ENCODE measurements at regions not wholly inside any gene's neighbourhood (a gene's known extent, or its start where the extent isn't known, plus 50 kb on each side); places are given as distances from the start of the nearest gene placed in this dataset.

GRCh38 chr4:35166466-35166865 lies 1077.8 kb downstream of the ARAP2 start:
- no peak for TF ChIP-seq CTCF (IDR thresholded peaks at IDR 0.05; ENCODE audit: low read depth, low read length)
- DNase-seq (ENCODE audit: extremely low read depth, low read depth), result no peak

GRCh38 chr4:35167385-35167784 lies 1076.9 kb downstream of the ARAP2 start:
- no peak for DNase-seq (ENCODE audit: extremely low read depth, low read depth)
- TF ChIP-seq CTCF (IDR thresholded peaks at IDR 0.05; ENCODE audit: low read depth, low read length), result no peak

GRCh38 chr4:35175487-35175886 lies 1068.8 kb downstream of the ARAP2 start:
- no peak for TF ChIP-seq CTCF (IDR thresholded peaks at IDR 0.05; ENCODE audit: low read depth, low read length)
- DNase-seq (ENCODE audit: extremely low read depth, low read depth), result no peak

GRCh38 chr4:35175894-35176293 lies 1068.4 kb downstream of the ARAP2 start:
- TF ChIP-seq CTCF (IDR thresholded peaks at IDR 0.05; ENCODE audit: low read depth, low read length), result no peak
- no peak for DNase-seq (ENCODE audit: extremely low read depth, low read depth)

- no peak for DNase-seq (ENCODE audit: extremely low read depth, low read depth)
- TF ChIP-seq CTCF (IDR thresholded peaks at IDR 0.05; ENCODE audit: low read depth, low read length), result no peak
Observed at GRCh38 chr4:35182451-35182850, 1061.9 kb downstream of the ARAP2 start.

- no peak for TF ChIP-seq CTCF (IDR thresholded peaks at IDR 0.05; ENCODE audit: low read depth, low read length)
- DNase-seq (ENCODE audit: extremely low read depth, low read depth), result no peak
Observed at GRCh38 chr4:35189988-35190613, 1054.2 kb downstream of the ARAP2 start.

- TF ChIP-seq CTCF (IDR thresholded peaks at IDR 0.05; ENCODE audit: low read depth, low read length), result no peak
- DNase-seq (ENCODE audit: extremely low read depth, low read depth), result no peak
Observed at GRCh38 chr4:35201403-35201802, 1042.9 kb downstream of the ARAP2 start.
